Liver (tissue), 8 donors: ENCODE measurements at regions not wholly inside any gene's neighbourhood (a gene's known extent, or its start where the extent isn't known, plus 50 kb on each side); places are given as distances from the start of the nearest gene placed in this dataset.

ENCODE experiments used
- DNase-seq: peaks from one replicate; pipeline ENCODE4 v3.0.0-alpha.2; 2017; ENCODE audit warnings: low spot score
- H3K27ac ChIP-seq, 2 donors: one replicate each; pipeline ENCODE4 v1.7.0; 2013; ENCODE audit warnings: inconsistent platforms in 2 of 2, low read length in 2 of 2, control low read depth in 1 of 2, low read depth in 1 of 2, mild to moderate bottlenecking in 1 of 2
- H3K27me3 ChIP-seq, 4 donors: one replicate each; pipeline versions ENCODE4 v1.6.1 to v1.7.0; 2013; ENCODE audit warnings: low read length in 3 of 4, inconsistent platforms in 1 of 4, mild to moderate bottlenecking in 1 of 4, moderate library complexity in 1 of 4; ENCODE audit not compliant: control insufficient read depth in 4 of 4, insufficient read depth in 4 of 4
- H3K36me3 ChIP-seq, 4 donors: one replicate each; pipeline versions ENCODE4 v1.6.1 to v1.7.0; 2013; ENCODE audit warnings: low read length in 3 of 4, mild to moderate bottlenecking in 3 of 4, low read depth in 1 of 4, moderate library complexity in 1 of 4; ENCODE audit not compliant: control insufficient read depth in 4 of 4, insufficient read depth in 3 of 4
- H3K4me1 ChIP-seq, 4 donors: one replicate each; pipeline versions ENCODE4 v1.6.1 to v1.7.0; 2013; ENCODE audit warnings: low read length in 3 of 4, mild to moderate bottlenecking in 3 of 4, moderate library complexity in 1 of 4; ENCODE audit not compliant: control insufficient read depth in 4 of 4, insufficient read depth in 4 of 4
- H3K4me3 ChIP-seq, 3 donors: one replicate each; pipeline versions ENCODE4 v1.6.1 to v1.7.0; 2013; ENCODE audit warnings: low read length in 3 of 3, control low read depth in 1 of 3, low read depth in 1 of 3, mild to moderate bottlenecking in 1 of 3
- H3K9ac ChIP-seq, 2 donors: one replicate each; pipeline ENCODE4 v1.7.0; 2013; ENCODE audit warnings: low read length in 2 of 2, mild to moderate bottlenecking in 2 of 2, moderate library complexity in 2 of 2, control low read depth in 1 of 2, low read depth in 1 of 2
- H3K9me3 ChIP-seq, 4 donors: one replicate each; pipeline versions ENCODE4 v1.6.1 to v1.7.0; 2013; ENCODE audit warnings: low read length in 3 of 4; ENCODE audit not compliant: control insufficient read depth in 4 of 4
- ATF3 ChIP-seq: IDR thresholded peaks from 2 replicates; pipeline ENCODE4 v1.6.1; 2016; ENCODE audit warnings: antibody characterized with exemption
- CTCF ChIP-seq: fragments of 150-350 bp; IDR thresholded peaks from 2 replicates; pipeline ENCODE4 v1.5.1; 2017; ENCODE audit warnings: improper control_type of control experiment, low read depth, low read length; ENCODE audit not compliant: missing input control
- EGR1 ChIP-seq, 2 donors: IDR thresholded peaks; 2 replicates each; pipeline ENCODE4 v1.6.1; 2016 to 2018; ENCODE audit warnings: antibody characterized with exemption in 2 of 2, low read depth in 2 of 2
- FOXA1 ChIP-seq: IDR thresholded peaks from 2 replicates; pipeline ENCODE4 v1.6.1; 2016; ENCODE audit warnings: antibody characterized with exemption
- FOXA2 ChIP-seq: IDR thresholded peaks from 2 replicates; pipeline ENCODE4 v1.6.1; 2016; ENCODE audit warnings: antibody characterized with exemption
- GABPA ChIP-seq, 2 donors: IDR thresholded peaks in 1 of 2; conservative IDR thresholded peaks in 1 of 2; 2 replicates each; pipeline ENCODE4 v1.6.1; 2016; ENCODE audit warnings: antibody characterized with exemption in 2 of 2, mild to moderate bottlenecking in 1 of 2, moderate library complexity in 1 of 2
- HNF4A ChIP-seq, 2 donors: conservative IDR thresholded peaks; 2 replicates each; pipeline ENCODE4 v1.6.1; 2016; ENCODE audit warnings: antibody characterized with exemption in 2 of 2, mild to moderate bottlenecking in 2 of 2
- HNF4G ChIP-seq: IDR thresholded peaks from 2 replicates; pipeline ENCODE4 v1.6.1; 2016; ENCODE audit warnings: antibody characterized with exemption
- JUND ChIP-seq, 2 donors: IDR thresholded peaks; 2 replicates each; pipeline ENCODE4 v1.6.1; 2016; ENCODE audit warnings: antibody characterized with exemption in 2 of 2
- NR2F2 ChIP-seq: IDR thresholded peaks from 2 replicates; pipeline ENCODE4 v1.6.1; 2016; ENCODE audit warnings: antibody characterized with exemption
- RAD21 ChIP-seq, 2 donors: IDR thresholded peaks; 2 replicates each; pipeline ENCODE4 v1.6.1; 2016; ENCODE audit warnings: antibody characterized with exemption in 2 of 2, mild to moderate bottlenecking in 2 of 2
- REST ChIP-seq: IDR thresholded peaks from 2 replicates; pipeline ENCODE4 v1.6.1; 2016; ENCODE audit warnings: antibody characterized with exemption, mild to moderate bottlenecking
- RXRA ChIP-seq, 2 donors: IDR thresholded peaks; 2 replicates each; pipeline ENCODE4 v1.6.1; 2017 to 2018; ENCODE audit warnings: antibody characterized with exemption in 2 of 2, mild to moderate bottlenecking in 1 of 2
- SP1 ChIP-seq: IDR thresholded peaks from 2 replicates; pipeline ENCODE4 v1.6.1; 2018; ENCODE audit warnings: antibody characterized with exemption, mild to moderate bottlenecking
- TAF1 ChIP-seq: conservative IDR thresholded peaks from 2 replicates; pipeline ENCODE4 v1.6.1; 2016; ENCODE audit warnings: antibody characterized with exemption, mild to moderate bottlenecking
- YY1 ChIP-seq: IDR thresholded peaks from 2 replicates; pipeline ENCODE4 v1.6.1; 2016; ENCODE audit warnings: antibody characterized with exemption, mild to moderate bottlenecking
- WGBS: extraction: QIAGEN DNeasy Blood & Tissue Kit; methylation state at CpG from one replicate; pipeline ENCODE4 v1.1.7; 2013; 5-methylcytosine and 5-hydroxymethylcytosine counted together
- TF ChIP-seq, protein P1 (sequence below): IDR thresholded peaks from 2 replicates; pipeline ENCODE4 v1.6.1; 2016; ENCODE audit warnings: antibody characterized with exemption
- donor health status: healthy.
- donor health status: healthy.
- donor health status: healthy.
- donor health status: healthy.
- donor health status: healthy.

DNA sequence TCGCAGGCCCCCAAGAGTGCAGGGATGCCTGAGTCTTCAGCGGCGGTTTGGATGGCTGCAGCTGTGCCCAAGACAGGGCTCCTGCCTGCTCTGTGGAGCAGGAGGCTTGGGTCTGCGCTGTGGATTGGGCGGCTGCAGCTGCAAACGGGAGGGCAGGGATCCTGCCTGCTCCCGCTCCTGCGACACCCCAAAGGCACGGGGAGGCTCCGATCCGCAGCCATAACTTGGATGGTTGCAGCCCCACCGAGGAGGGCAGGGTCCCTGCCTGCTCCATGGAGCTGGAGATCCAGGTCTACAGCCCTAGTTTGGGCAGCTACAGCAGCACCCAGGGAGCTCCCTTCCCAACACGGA lies 898.8 kb upstream of the NEGR1 start:
- Histone ChIP-seq H3K9me3 (peaks cover 0 to 8% (median 0%) of the 10 kb centered on the region in 4 donors), H3K27me3 (no peaks in the 10 kb centered on the region), H3K4me3 (no peak overlapping the region), H3K27ac (no peak overlapping the region), H3K36me3 (no peaks in the 10 kb centered on the region), H3K4me1 (no peaks in the 10 kb centered on the region), H3K9ac (no peak overlapping the region)
- no peak for TF ChIP-seq HNF4G
- no peak for TF ChIP-seq GABPA (IDR thresholded peaks at IDR 0.05 in 1 of 2, conservative IDR thresholded peaks at IDR 0.05 in 1 of 2)
- TF ChIP-seq YY1 = no peak
- TF ChIP-seq TAF1 = no peak
- no peak for TF ChIP-seq EGR1 (IDR thresholded peaks at IDR 0.05; ENCODE audit: low read depth in 2 of 2)
- no peak for TF ChIP-seq NR2F2
- no peak for TF ChIP-seq JUND (IDR thresholded peaks at IDR 0.05)
- no peak for TF ChIP-seq SP1
- no peak for TF ChIP-seq REST
- no peak for TF ChIP-seq HNF4A (conservative IDR thresholded peaks at IDR 0.05)
- no peak for TF ChIP-seq RXRA (IDR thresholded peaks at IDR 0.05)
- TF ChIP-seq FOXA2 = no peak
- TF ChIP-seq ATF3 = no peak
- no peak for TF ChIP-seq RAD21 (IDR thresholded peaks at IDR 0.05)
- 87% methylated on average over 13 of the region's 13 CpGs for WGBS
- no peak for DNase-seq

DNA sequence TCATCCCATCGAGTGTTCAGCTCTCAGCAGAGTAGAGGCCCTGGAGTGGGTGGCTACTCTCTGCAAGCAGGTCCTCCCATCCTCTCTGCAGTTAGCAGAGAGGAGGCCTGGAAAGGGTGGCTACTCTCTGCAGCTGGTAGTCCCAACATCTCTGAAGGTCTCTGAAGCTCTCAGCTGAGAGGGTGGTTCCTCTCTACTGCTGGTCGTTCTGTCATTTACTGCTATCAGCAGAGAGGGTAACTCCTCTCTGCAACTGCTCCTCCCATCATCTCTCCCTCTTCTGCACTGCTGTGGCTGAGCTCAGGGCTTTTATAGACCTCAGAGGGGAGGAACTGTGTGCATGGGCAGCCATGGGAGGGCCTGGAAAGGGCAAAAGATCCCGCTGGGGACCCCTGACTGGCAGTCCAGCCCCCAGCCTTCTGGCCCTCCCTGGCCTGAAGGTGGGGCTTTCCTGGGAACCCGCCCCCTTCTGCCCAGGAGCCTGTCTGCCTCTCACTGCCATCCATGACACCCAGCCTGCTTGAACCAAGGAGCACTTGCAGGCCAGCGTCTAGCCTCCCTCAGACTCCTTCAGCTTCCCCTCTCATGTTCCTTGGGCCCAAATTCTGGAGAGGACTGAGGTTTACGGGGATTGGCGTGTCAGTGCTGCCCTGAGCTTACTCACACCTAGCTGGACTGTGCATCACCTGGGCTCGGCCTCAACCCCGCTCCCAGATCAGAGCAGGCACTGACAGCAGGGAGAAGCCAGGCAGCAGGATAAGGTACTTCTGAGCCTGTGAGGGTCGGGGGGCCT lies 898.3 kb upstream of the NEGR1 start:
- 66% methylated on average over 10 of the region's 10 CpGs for WGBS
- DNase-seq = no peak
- H3K4me3 ChIP-seq = no peak overlapping the region

More for the DNA sequence above, 898.3 kb upstream of the NEGR1 start:
- Histone ChIP-seq H3K9me3 (peaks cover 0 to 8% (median 0%) of the 10 kb centered on the region in 4 donors), H3K27ac (no peak overlapping the region), H3K36me3 (no peaks in the 10 kb centered on the region), H3K4me1 (no peaks in the 10 kb centered on the region), H3K27me3 (no peaks in the 10 kb centered on the region), H3K9ac (no peak overlapping the region)
- TF ChIP-seq CTCF (no peak), GABPA (IDR thresholded peaks at IDR 0.05 in 1 of 2, conservative IDR thresholded peaks at IDR 0.05 in 1 of 2) (no peak), ATF3 (no peak), HNF4G (no peak), TAF1 (no peak), HNF4A (conservative IDR thresholded peaks at IDR 0.05) (no peak), YY1 (no peak), EGR1 (IDR thresholded peaks at IDR 0.05; ENCODE audit: low read depth in 2 of 2) (no peak), JUND (IDR thresholded peaks at IDR 0.05) (no peak), FOXA1 (no peak), SP1 (no peak), RXRA (IDR thresholded peaks at IDR 0.05) (no peak)
- TF ChIP-seq, protein P1, sequence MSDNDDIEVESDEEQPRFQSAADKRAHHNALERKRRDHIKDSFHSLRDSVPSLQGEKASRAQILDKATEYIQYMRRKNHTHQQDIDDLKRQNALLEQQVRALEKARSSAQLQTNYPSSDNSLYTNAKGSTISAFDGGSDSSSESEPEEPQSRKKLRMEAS = no peak
